MCF 10A (cell line): ENCODE measurements at regions not wholly inside any gene's neighbourhood (a gene's known extent, or its start where the extent isn't known, plus 50 kb on each side); places are given as distances from the start of the nearest gene placed in this dataset.

Experiments
- BruUV-seq: library from RNA; stranded (reverse); fragments of 400-500 nt; replicated peaks from 2 replicates; lab custom pipeline; 2021; lab: Mats Ljungman, UMichigan
- CTCF ChIA-PET: fragments of 300-600 bp; sonication (Branson Sonifier 250); formaldehyde crosslinking; extraction: SDS; loops from one replicate; lab custom pipeline; 2021; ENCODE audit warnings: antibody characterized with exemption, inconsistent platforms; lab: Yijun Ruan, JAX
- POLR2A ChIA-PET: fragments of 300-600, 350-650 bp; sonication (Branson Sonifier 250); formaldehyde crosslinking; extraction: SDS; loops from one replicate; lab custom pipeline; 2020; ENCODE audit warnings: antibody characterized with exemption, inconsistent platforms; lab: Yijun Ruan, JAX
- DNase-seq: peaks from one replicate; pipeline ENCODE4 v3.0.0-alpha.2; 2018; ENCODE audit not compliant: unreplicated experiment
- H3K27ac Mint-ChIP-seq: one replicate; pipeline ENCODE4 v1.8.0; 2022; ENCODE audit warnings: mild to moderate bottlenecking, low read depth, mixed read lengths; ENCODE audit not compliant: unreplicated experiment
- H3K27me3 Mint-ChIP-seq: one replicate; pipeline ENCODE4 v1.8.0; 2022; ENCODE audit warnings: mixed read lengths; ENCODE audit not compliant: insufficient read depth, unreplicated experiment
- H3K36me3 Mint-ChIP-seq: one replicate; pipeline ENCODE4 v1.8.0; 2022; ENCODE audit warnings: mild to moderate bottlenecking, moderate library complexity, mixed read lengths; ENCODE audit not compliant: insufficient read depth, unreplicated experiment
- H3K4me1 Mint-ChIP-seq: one replicate; pipeline ENCODE4 v1.8.0; 2022; ENCODE audit warnings: mixed read lengths; ENCODE audit not compliant: insufficient read depth, unreplicated experiment
- H3K4me3 Mint-ChIP-seq: one replicate; pipeline ENCODE4 v1.8.0; 2022; ENCODE audit warnings: mild to moderate bottlenecking, moderate library complexity, mixed read lengths; ENCODE audit not compliant: unreplicated experiment
- H3K9me3 Mint-ChIP-seq: one replicate; pipeline ENCODE4 v1.8.0; 2022; ENCODE audit warnings: mixed read lengths; ENCODE audit not compliant: unreplicated experiment
- intact Hi-C: fragments of 100-400 bp; cut with micrococcal nuclease; formaldehyde crosslinking; loops from 2 replicates; pipeline ENCODE4 v1.14.1; 2022
- TF ChIP-seq, protein P1 (sequence below): fragments of 200-600 bp; IDR thresholded peaks from one replicate; pipeline ENCODE4 v1.8.0; 2022; ENCODE audit warnings: antibody characterized with exemption, mild to moderate bottlenecking; ENCODE audit not compliant: unreplicated experiment

GRCh38 chr1:214980921-214981320, 101.6 kb upstream of the KCNK2 start:
- no peak overlapping the region for H3K4me3 Mint-ChIP-seq
- H3K9me3 Mint-ChIP-seq = peaks cover 9% of the 10 kb centered on the region
- no peaks in the 10 kb centered on the region for H3K36me3 Mint-ChIP-seq
- H3K4me1 Mint-ChIP-seq = peaks cover 16% of the 10 kb centered on the region
- TF ChIP-seq, protein P1, sequence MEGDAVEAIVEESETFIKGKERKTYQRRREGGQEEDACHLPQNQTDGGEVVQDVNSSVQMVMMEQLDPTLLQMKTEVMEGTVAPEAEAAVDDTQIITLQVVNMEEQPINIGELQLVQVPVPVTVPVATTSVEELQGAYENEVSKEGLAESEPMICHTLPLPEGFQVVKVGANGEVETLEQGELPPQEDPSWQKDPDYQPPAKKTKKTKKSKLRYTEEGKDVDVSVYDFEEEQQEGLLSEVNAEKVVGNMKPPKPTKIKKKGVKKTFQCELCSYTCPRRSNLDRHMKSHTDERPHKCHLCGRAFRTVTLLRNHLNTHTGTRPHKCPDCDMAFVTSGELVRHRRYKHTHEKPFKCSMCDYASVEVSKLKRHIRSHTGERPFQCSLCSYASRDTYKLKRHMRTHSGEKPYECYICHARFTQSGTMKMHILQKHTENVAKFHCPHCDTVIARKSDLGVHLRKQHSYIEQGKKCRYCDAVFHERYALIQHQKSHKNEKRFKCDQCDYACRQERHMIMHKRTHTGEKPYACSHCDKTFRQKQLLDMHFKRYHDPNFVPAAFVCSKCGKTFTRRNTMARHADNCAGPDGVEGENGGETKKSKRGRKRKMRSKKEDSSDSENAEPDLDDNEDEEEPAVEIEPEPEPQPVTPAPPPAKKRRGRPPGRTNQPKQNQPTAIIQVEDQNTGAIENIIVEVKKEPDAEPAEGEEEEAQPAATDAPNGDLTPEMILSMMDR = no peak
- intact Hi-C loops = no loop called here
- ChIA-PET CTCF (no interaction called here), POLR2A (interaction anchor here (0.8 kb wide), 1 partner anchor 21 kb away, joined by 3 read pairs; no protein-coding TSS in a partner anchor)
- no TSS peak for BruUV-seq
- DNase-seq = no peak
- H3K27ac Mint-ChIP-seq = no peak overlapping the region
- no peaks in the 10 kb centered on the region for H3K27me3 Mint-ChIP-seq

DNA sequence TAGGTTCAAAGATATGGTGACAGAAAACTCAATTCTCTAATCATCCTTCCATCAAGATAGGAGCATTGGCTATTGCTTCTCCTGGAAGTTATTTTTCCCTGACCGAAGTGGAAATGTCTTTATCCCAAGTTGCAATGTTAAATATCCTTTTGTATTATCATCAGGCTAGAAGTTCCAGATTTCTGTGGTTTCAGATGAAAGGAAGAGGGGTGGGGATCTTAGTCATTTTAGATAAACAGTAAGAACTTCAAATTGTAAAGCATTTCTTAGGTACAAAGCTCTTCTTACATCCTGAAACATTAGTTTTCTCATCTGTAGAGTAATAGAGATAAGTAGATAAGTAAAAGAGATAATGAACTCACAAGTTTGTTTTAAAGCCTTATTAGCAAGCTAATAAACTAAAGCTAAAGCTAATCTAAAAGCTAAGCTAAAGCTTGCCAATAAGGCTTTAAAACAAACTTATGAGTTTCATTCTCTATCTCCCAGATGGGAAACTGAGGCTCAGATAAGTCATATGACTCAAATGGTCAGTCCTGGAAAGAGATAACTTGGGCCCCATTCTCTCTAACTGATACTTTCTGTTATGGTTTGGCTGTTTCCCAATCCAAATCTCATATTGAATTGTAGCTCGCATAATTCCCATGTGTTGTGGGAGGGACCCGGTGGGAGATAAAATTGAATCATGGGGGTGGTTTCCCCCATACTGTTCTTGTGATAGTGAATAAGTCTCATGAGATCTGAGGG, 99.2 kb upstream of the KCNK2 start:
- no peak overlapping the region for H3K27ac Mint-ChIP-seq
- no peak for DNase-seq
- ChIA-PET POLR2A (interaction anchor here (0.9 to 1.4 kb wide), 2 partner anchors 13 to 19 kb away, joined by 5 to 7 read pairs; no protein-coding TSS in a partner anchor), CTCF (interaction anchor here (1.0 kb wide), 1 partner anchor 40 kb away, joined by 3 read pairs; no protein-coding TSS in a partner anchor)
- TF ChIP-seq, protein P1 = no peak
- no peaks in the 10 kb centered on the region for H3K27me3 Mint-ChIP-seq
- peaks cover 9% of the 10 kb centered on the region for H3K9me3 Mint-ChIP-seq
- intact Hi-C loops = loop anchor here (2.0 kb wide), 1 partner anchor 24 kb away; no protein-coding TSS in a partner anchor
- no peak overlapping the region for H3K4me3 Mint-ChIP-seq
- H3K4me1 Mint-ChIP-seq = peaks cover 16% of the 10 kb centered on the region
- no TSS peak for BruUV-seq
- no peaks in the 10 kb centered on the region for H3K36me3 Mint-ChIP-seq

- no TSS peak for BruUV-seq
- peaks cover 16% of the 10 kb centered on the region for H3K9me3 Mint-ChIP-seq
- H3K4me1 Mint-ChIP-seq = peaks cover 20% of the 10 kb centered on the region
- H3K36me3 Mint-ChIP-seq = no peaks in the 10 kb centered on the region
- intact Hi-C loops = no loop called here
- peak overlapping the region; percentile 50 for H3K27ac Mint-ChIP-seq
- CTCF ChIA-PET = interaction anchor here (1.6 kb wide), 1 partner anchor 10 kb away, joined by 3 read pairs; no protein-coding TSS in a partner anchor
- POLR2A ChIA-PET = interaction anchor here (1.5 kb wide), 1 partner anchor 12 kb away, joined by 5 read pairs; no protein-coding TSS in a partner anchor
- DNase-seq = no peak
- TF ChIP-seq, protein P1 = no peak
- no peak overlapping the region for H3K4me3 Mint-ChIP-seq
- no peaks in the 10 kb centered on the region for H3K27me3 Mint-ChIP-seq
Measured at GRCh38 chr1:214989341-214989740, 93.2 kb upstream of the KCNK2 start.

GRCh38 chr1:214990619-214991018, 91.9 kb upstream of the KCNK2 start:
- ChIA-PET CTCF (interaction anchor here (0.6 to 1.6 kb wide), 7 partner anchors 9 to 116 kb away, joined by 3 read pairs; no protein-coding TSS in a partner anchor), POLR2A (interaction anchor here (0.7 to 1.5 kb wide), 4 partner anchors 9 to 133 kb away, joined by 3 to 5 read pairs (median 4); no protein-coding TSS in a partner anchor)
- peak; percentile 70 for DNase-seq

More at GRCh38 chr1:214990619-214991018, 91.9 kb upstream of the KCNK2 start:
- Mint-ChIP-seq H3K4me1 (peaks cover 20% of the 10 kb centered on the region), H3K27ac (peak overlapping the region; percentile 2), H3K36me3 (no peaks in the 10 kb centered on the region), H3K27me3 (no peaks in the 10 kb centered on the region), H3K9me3 (peaks cover 15% of the 10 kb centered on the region), H3K4me3 (no peak overlapping the region)
- no TSS peak for BruUV-seq
- TF ChIP-seq, protein P1 = no peak
- intact Hi-C loops = no loop called here
